AG04450 (cell line): ENCODE measurements at regions not wholly inside any gene's neighbourhood (a gene's known extent, or its start where the extent isn't known, plus 50 kb on each side); places are given as distances from the start of the nearest gene placed in this dataset.

Experiments
- CTCF ChIA-PET: fragments of 300-600, 350-600 bp; formaldehyde crosslinking; extraction: SDS; loops from one replicate; lab custom pipeline; 2022; ENCODE audit warnings: antibody characterized with exemption, inconsistent platforms; lab: Charles Lee
- POLR2A ChIA-PET: fragments of 350-600 bp; formaldehyde crosslinking; extraction: SDS; loops from one replicate; lab custom pipeline; 2021; ENCODE audit warnings: antibody characterized with exemption, inconsistent platforms; lab: Yijun Ruan, JAX
- DNase-seq: peaks from one replicate; pipeline ENCODE4 v3.0.0-alpha.2; 2011; ENCODE audit warnings: low read depth, low spot score
- H3K27ac ChIP-seq: one replicate; pipeline ENCODE4 v1.5.1; 2012; ENCODE audit warnings: low read depth, low read length, control low read depth
- H3K27me3 ChIP-seq: one replicate; pipeline ENCODE4 v1.6.0; 2012; ENCODE audit warnings: low read length; ENCODE audit not compliant: control insufficient read depth, insufficient read depth
- H3K4me3 ChIP-seq: 2 replicates; pipeline ENCODE4 v1.5.1; 2011; ENCODE audit warnings: mild to moderate bottlenecking, low read depth, low read length, control low read depth
- H3K9me3 ChIP-seq: 2 replicates; pipeline ENCODE4 v1.5.1; 2012; ENCODE audit warnings: low read length; ENCODE audit not compliant: control insufficient read depth, insufficient read depth
- CTCF ChIP-seq: IDR thresholded peaks from 2 replicates; pipeline ENCODE4 v1.5.1; 2011; ENCODE audit warnings: low read depth, low read length, control low read depth, inconsistent platforms

- no peak for TF ChIP-seq CTCF
- H3K27ac ChIP-seq: no peak overlapping the region
- ChIA-PET CTCF (no interaction called here), POLR2A (no interaction called here)
- no peak overlapping the region for H3K4me3 ChIP-seq
- no peak for DNase-seq
- no peaks in the 10 kb centered on the region for H3K9me3 ChIP-seq
- no peaks in the 10 kb centered on the region for H3K27me3 ChIP-seq
Observed at GRCh38 chr10:88221010-88221973, 357.9 kb downstream of the PTEN start.

- CTCF ChIA-PET: no interaction called here
Observed at GRCh38 chr10:88222881-88223280, 359.5 kb downstream of the PTEN start.

More at GRCh38 chr10:88222881-88223280, 359.5 kb downstream of the PTEN start:
- H3K4me3 ChIP-seq: no peak overlapping the region
- no peaks in the 10 kb centered on the region for H3K9me3 ChIP-seq
- no peaks in the 10 kb centered on the region for H3K27me3 ChIP-seq
- POLR2A ChIA-PET: no interaction called here
- DNase-seq: no peak
- H3K27ac ChIP-seq: no peak overlapping the region
- TF ChIP-seq CTCF: no peak
